H1 (cell line): ENCODE measurements at regions not wholly inside any gene's neighbourhood (a gene's known extent, or its start where the extent isn't known, plus 50 kb on each side); places are given as distances from the start of the nearest gene placed in this dataset.

Experiments
- CTCF ChIA-PET: fragments of 300-600 bp; sonication (Branson Sonifier 250); formaldehyde crosslinking; loops from one replicate; lab custom pipeline; 2021; ENCODE audit not compliant: partially characterized antibody; lab: Charles Lee
- POLR2A ChIA-PET: fragments of 300-600 bp; sonication (Branson Sonifier 250); formaldehyde crosslinking; loops from one replicate; lab custom pipeline; 2021; ENCODE audit warnings: inconsistent platforms; ENCODE audit not compliant: partially characterized antibody; lab: Charles Lee
- DNase-seq, 2 experiments: peaks; one replicate each; pipeline versions ENCODE4 v3.0.0 to v3.0.0-alpha.2; 2010 to 2022; ENCODE audit warnings: low spot score in 2 of 2, low read depth in 1 of 2, mixed read lengths in 1 of 2
- FAIRE-seq: peaks from 2 replicates; lab custom pipeline; 2011; peaks lifted over from hg19 to GRCh38; lab: Jason Lieb, UNC
- H2AFZ ChIP-seq: 2 replicates; pipeline ENCODE4 v1.8.1; 2012; ENCODE audit warnings: low read length, inconsistent platforms
- H2AK5ac ChIP-seq: 2 replicates; pipeline ENCODE4 v1.6.1; 2013; ENCODE audit warnings: low read depth, low read length
- H2BK120ac ChIP-seq: replicated peaks from 2 replicates; pipeline ENCODE3; 2013; ENCODE audit warnings: low read depth, low read length, inconsistent platforms
- H2BK12ac ChIP-seq: 2 replicates; pipeline ENCODE4 v1.6.1; 2013; ENCODE audit warnings: low read depth, low read length
- H2BK15ac ChIP-seq: 2 replicates; pipeline ENCODE4 v1.6.1; 2013; ENCODE audit warnings: low read length
- H2BK20ac ChIP-seq: 2 replicates; pipeline ENCODE4 v1.6.1; 2013; ENCODE audit warnings: low read length
- H2BK5ac ChIP-seq: 2 replicates; pipeline ENCODE4 v1.6.1; 2013; ENCODE audit warnings: low read depth, low read length
- H3K14ac ChIP-seq: 2 replicates; pipeline ENCODE4 v1.6.1; 2013; ENCODE audit warnings: inconsistent platforms; ENCODE audit not compliant: insufficient read length
- H3K18ac ChIP-seq: 2 replicates; pipeline ENCODE4 v1.6.1; 2013; ENCODE audit warnings: low read length; ENCODE audit errors: extremely low read depth
- H3K23ac ChIP-seq: 2 replicates; pipeline ENCODE4 v1.6.1; 2013; ENCODE audit warnings: inconsistent platforms; ENCODE audit not compliant: insufficient read length
- H3K23me2 ChIP-seq: 2 replicates; pipeline ENCODE4 v1.6.1; 2013; ENCODE audit warnings: low read depth, low read length
- H3K27ac ChIP-seq: 2 replicates; pipeline ENCODE4 v1.6.1; 2011; ENCODE audit warnings: low read depth, low read length, inconsistent platforms
- H3K27me3 ChIP-seq, 4 experiments: replicated peaks in 1 of 4; 1 replicate in 1 of 4; 2 replicates in 3 of 4; pipeline versions ENCODE4 v1.6.1 to v1.8.1; 2011 to 2013; ENCODE audit warnings: low read length in 3 of 4, mild to moderate bottlenecking in 3 of 4, inconsistent platforms in 2 of 4, mixed read lengths in 2 of 4, moderate library complexity in 1 of 4; ENCODE audit not compliant: control insufficient read depth in 3 of 4, insufficient read depth in 3 of 4; ENCODE audit errors: extremely low read depth in 1 of 4
- H3K36me3 ChIP-seq, 4 experiments: 2 replicates each; pipeline versions ENCODE4 v1.6.1 to v1.8.1; 2011 to 2013; ENCODE audit warnings: mild to moderate bottlenecking in 4 of 4, low read length in 3 of 4, moderate library complexity in 2 of 4, control low read depth in 1 of 4, inconsistent platforms in 1 of 4; ENCODE audit not compliant: insufficient read depth in 4 of 4, control insufficient read depth in 2 of 4
- H3K4ac ChIP-seq: replicated peaks from 2 replicates; pipeline ENCODE3; 2013; ENCODE audit warnings: low read length, low read depth, mixed read lengths, inconsistent platforms; ENCODE audit not compliant: insufficient read length
- H3K4me1 ChIP-seq, 4 experiments: replicated peaks in 1 of 4; 1 replicate in 1 of 4; 2 replicates in 3 of 4; pipeline versions ENCODE4 v1.6.1 to v1.8.1; 2011 to 2013; ENCODE audit warnings: low read length in 3 of 4, inconsistent platforms in 2 of 4, mixed read lengths in 1 of 4; ENCODE audit not compliant: insufficient read depth in 4 of 4, control insufficient read depth in 3 of 4
- H3K4me2 ChIP-seq, 2 experiments: 2 replicates each; pipeline versions ENCODE4 v1.6.1 to v1.8.1; 2011 to 2013; ENCODE audit warnings: low read depth in 2 of 2, low read length in 2 of 2, control low read depth in 1 of 2, inconsistent platforms in 1 of 2, mild to moderate bottlenecking in 1 of 2; ENCODE audit not compliant: insufficient read depth in 1 of 2
- H3K4me3 ChIP-seq, 4 experiments: fragments of 200-600, 300-600 bp in 1 of 4; sonication (generic), shearing (Covaris generic), sonication (Bioruptor Twin) in 1 of 4; 2 replicates each; pipeline versions ENCODE4 v1.5.1 to v1.8.1; 2011 to 2016; ENCODE audit warnings: low read length in 4 of 4, low read depth in 3 of 4, control low read depth in 2 of 4, inconsistent platforms in 2 of 4, mild to moderate bottlenecking in 2 of 4, mixed read lengths in 1 of 4, moderate library complexity in 1 of 4; ENCODE audit not compliant: insufficient read depth in 2 of 4; ENCODE audit errors: extremely low read depth in 1 of 4
- H3K56ac ChIP-seq: replicated peaks from 2 replicates; pipeline ENCODE3; 2013; ENCODE audit warnings: low read depth, mild to moderate bottlenecking, mixed read lengths, low read length, inconsistent platforms; ENCODE audit not compliant: insufficient read length
- H3K79me1 ChIP-seq: 2 replicates; pipeline ENCODE4 v1.6.1; 2013; ENCODE audit warnings: low read depth, low read length, control low read depth
- H3K79me2 ChIP-seq, 2 experiments: 2 replicates each; pipeline versions ENCODE4 v1.6.1 to v1.8.1; 2012 to 2013; ENCODE audit warnings: low read length in 2 of 2, mild to moderate bottlenecking in 2 of 2, inconsistent platforms in 1 of 2; ENCODE audit not compliant: insufficient read depth in 2 of 2, control insufficient read depth in 1 of 2
- H3K9ac ChIP-seq, 4 experiments: replicated peaks in 1 of 4; 1 replicate in 1 of 4; 2 replicates in 3 of 4; pipeline versions ENCODE4 v1.6.1 to v1.8.1; 2011 to 2013; ENCODE audit warnings: low read depth in 3 of 4, low read length in 3 of 4, control low read depth in 2 of 4, mild to moderate bottlenecking in 2 of 4, moderate library complexity in 2 of 4, inconsistent platforms in 1 of 4; ENCODE audit errors: extremely low read depth in 1 of 4
- H3K9me3 ChIP-seq, 2 experiments: 2 replicates each; pipeline versions ENCODE4 v1.6.1 to v1.8.1; 2012 to 2013; ENCODE audit warnings: mild to moderate bottlenecking in 2 of 2, moderate library complexity in 2 of 2, control low read depth in 1 of 2, inconsistent platforms in 1 of 2, low read depth in 1 of 2, low read length in 1 of 2, mixed read lengths in 1 of 2; ENCODE audit not compliant: insufficient read depth in 2 of 2
- H4K20me1 ChIP-seq, 2 experiments: replicated peaks in 1 of 2; 2 replicates each; pipeline versions ENCODE3 to v1.8.1; 2011 to 2013; ENCODE audit warnings: inconsistent platforms in 2 of 2, low read length in 2 of 2, mild to moderate bottlenecking in 1 of 2; ENCODE audit not compliant: insufficient read depth in 2 of 2, control insufficient read depth in 1 of 2
- H4K5ac ChIP-seq: 2 replicates; pipeline ENCODE4 v1.6.1; 2013; ENCODE audit warnings: low read length, low read depth, mixed read lengths, inconsistent platforms; ENCODE audit not compliant: insufficient read length
- H4K8ac ChIP-seq: 2 replicates; pipeline ENCODE4 v1.8.0; 2013; ENCODE audit warnings: mild to moderate bottlenecking, moderate library complexity, low read length, inconsistent platforms; ENCODE audit not compliant: insufficient read depth; ENCODE audit errors: extremely low read depth
- H4K91ac ChIP-seq: replicated peaks from 2 replicates; pipeline ENCODE3; 2013; ENCODE audit warnings: low read length, mixed read lengths, inconsistent platforms; ENCODE audit not compliant: insufficient read length
- ATF3 ChIP-seq: IDR thresholded peaks from 2 replicates; pipeline ENCODE4 v1.6.1; 2011; ENCODE audit warnings: low read depth, mild to moderate bottlenecking, low read length; ENCODE audit not compliant: insufficient read depth
- BRCA1 ChIP-seq: IDR thresholded peaks from 2 replicates; pipeline ENCODE4 v1.6.1; 2012; ENCODE audit warnings: low read depth, low read length, improper control_type of control experiment
- CBX8 ChIP-seq: fragments of 300-800, 300-1000 bp; sonication (generic); IDR thresholded peaks from 2 replicates; pipeline ENCODE4 v1.7.1; 2016; ENCODE audit warnings: low read depth, low read length, borderline replicate concordance
- CHD2 ChIP-seq: IDR thresholded peaks from 2 replicates; pipeline ENCODE4 v1.6.1; 2012; ENCODE audit warnings: low read length, improper control_type of control experiment
- CTCF ChIP-seq, 3 experiments: IDR thresholded peaks; 1 replicate in 2 of 3; 2 replicates in 1 of 3; pipeline versions ENCODE4 v1.5.1 to v1.6.1; 2011; ENCODE audit warnings: low read length in 3 of 3, mild to moderate bottlenecking in 3 of 3, inconsistent platforms in 2 of 3, low read depth in 1 of 3, moderate library complexity in 1 of 3; ENCODE audit not compliant: insufficient read depth in 1 of 3; ENCODE audit errors: control extremely low read depth in 1 of 3
- KDM5A ChIP-seq: fragments of 200-600 bp; IDR thresholded peaks from 2 replicates; pipeline ENCODE4 v1.7.1; 2012; ENCODE audit warnings: mild to moderate bottlenecking, low read length, inconsistent platforms, mixed read lengths
- MAFK ChIP-seq: IDR thresholded peaks from 2 replicates; pipeline ENCODE4 v1.6.1; 2012; ENCODE audit warnings: low read depth, mild to moderate bottlenecking, improper control_type of control experiment, low read length
- SIRT6 ChIP-seq: IDR thresholded peaks from one replicate; pipeline ENCODE4 v1.7.1; 2012; ENCODE audit warnings: low read length, inconsistent platforms
- USF2 ChIP-seq: IDR thresholded peaks from 2 replicates; pipeline ENCODE4 v1.6.1; 2011; ENCODE audit warnings: low read length, improper control_type of control experiment
- YY1 ChIP-seq: IDR thresholded peaks from 2 replicates; pipeline ENCODE4 v1.6.1; 2011; ENCODE audit warnings: low read depth, mild to moderate bottlenecking, low read length
- WGBS, 2 experiments: shearing (Covaris generic) in 1 of 2; methylation state at CpG; one replicate each; pipeline versions ENCODE4 v1.1.6 to v1.1.7; 2013 to 2015; ENCODE audit warnings: low lambda C conversion rate in 2 of 2, mixed read lengths in 2 of 2, inconsistent platforms in 1 of 2, low coverage in 1 of 2, missing lambda C conversion rate in 1 of 2; ENCODE audit not compliant: insufficient replicate concordance in 2 of 2, insufficient coverage in 1 of 2, insufficient read length in 1 of 2; ENCODE audit errors: extremely low coverage in 1 of 2, missing lambda C conversion rate in 1 of 2; 5-methylcytosine and 5-hydroxymethylcytosine counted together

- Histone ChIP-seq H2BK120ac (no peak overlapping the region), H3K9ac (no peak overlapping the region), H2AFZ (peak overlapping the region; percentile 23; the same call in 1 of the 2 replicates), H3K14ac (no peak overlapping the region), H4K91ac (no peak overlapping the region), H3K27me3 (no peaks in the 10 kb centered on the region), H3K23me2 (no peaks in the 10 kb centered on the region), H3K36me3 (no peaks in the 10 kb centered on the region), H2AK5ac (no peak overlapping the region), H3K18ac (no peak overlapping the region), H3K4ac (no peak overlapping the region), H3K9me3 (no peaks in the 10 kb centered on the region), H2BK12ac (no peak overlapping the region), H2BK20ac (no peak overlapping the region), H4K8ac (peak overlapping the region; percentile 9), H3K23ac (no peak overlapping the region), H3K27ac (no peak overlapping the region), H4K20me1 (no peaks in the 10 kb centered on the region), H3K4me3 (no peak overlapping the region), H4K5ac (no peak overlapping the region), H3K56ac (no peak overlapping the region), H2BK15ac (no peak overlapping the region), H3K4me2 (no peak overlapping the region), H3K79me1 (no peaks in the 10 kb centered on the region), H3K4me1 (no peaks in the 10 kb centered on the region; a peak in 1 of 7 replicates), H2BK5ac (no peak overlapping the region), H3K79me2 (no peaks in the 10 kb centered on the region)
- FAIRE-seq (no peak), DNase-seq (no peak)
- CTCF ChIA-PET = interaction anchor here (0.6 to 1.5 kb wide), 8 partner anchors 10 to 267 kb away, joined by 3 to 5 read pairs (median 3); no protein-coding TSS in a partner anchor
- 87% methylated on average over 15 of the region's 16 CpGs; no CpG with 5 or more reads in 1 of the 2 experiments for WGBS, 2 experiments
- POLR2A ChIA-PET = no interaction called here
- TF ChIP-seq USF2 = no peak
- no peak for TF ChIP-seq YY1
- no peak for TF ChIP-seq CTCF (IDR thresholded peaks at IDR 0.05; ENCODE audit: control extremely low read depth in 1 of 3, insufficient read depth in 1 of 3, low read depth in 1 of 3, low read length in 3 of 3)
- TF ChIP-seq CBX8 = no peak
- no peak for TF ChIP-seq MAFK
- TF ChIP-seq BRCA1 = no peak
- no peak for TF ChIP-seq SIRT6
- no peak for TF ChIP-seq CHD2
- TF ChIP-seq KDM5A = no peak
- no peak for TF ChIP-seq ATF3
Observed at GRCh38 chr20:50353289-50353961, 156.8 kb upstream of the PTPN1 start.
